Lung (tissue), 11 donors: ENCODE measurements at regions not wholly inside any gene's neighbourhood (a gene's known extent, or its start where the extent isn't known, plus 50 kb on each side); places are given as distances from the start of the nearest gene placed in this dataset.

Experiments used
- ATAC-seq: fragments of 200-7000 bp; cut with Tn5 transposase; one replicate; pipeline ENCODE4 v1.9.1; 2020; ENCODE audit warnings: moderate number of reproducible peaks; ENCODE audit not compliant: insufficient read depth, low FRiP score
- DNase-seq, 3 donors: peaks; one replicate each; pipeline ENCODE4 v3.0.0-alpha.2; 2013 to 2017
- H3K27ac ChIP-seq, 2 donors: one replicate each; pipeline ENCODE4 v1.5.1; 2013; ENCODE audit warnings: mild to moderate bottlenecking in 2 of 2, moderate library complexity in 2 of 2, control low read depth in 1 of 2, inconsistent platforms in 1 of 2, low read depth in 1 of 2, low read length in 1 of 2
- H3K27me3 ChIP-seq, 3 donors: one replicate each; pipeline ENCODE4 v1.5.1; 2013; ENCODE audit warnings: low read length in 2 of 3; ENCODE audit not compliant: control insufficient read depth in 3 of 3, insufficient read depth in 3 of 3
- H3K36me3 ChIP-seq, 4 donors: one replicate each; pipeline ENCODE4 v1.5.1; 2013; ENCODE audit warnings: low read length in 4 of 4, mild to moderate bottlenecking in 1 of 4, moderate library complexity in 1 of 4; ENCODE audit not compliant: control insufficient read depth in 4 of 4, insufficient read depth in 4 of 4
- H3K4me1 ChIP-seq, 5 donors: one replicate each; pipeline ENCODE4 v1.5.1; 2013; ENCODE audit warnings: low read length in 5 of 5, mild to moderate bottlenecking in 2 of 5, moderate library complexity in 1 of 5; ENCODE audit not compliant: control insufficient read depth in 5 of 5, insufficient read depth in 5 of 5
- H3K4me3 ChIP-seq: one replicate; pipeline ENCODE4 v1.5.1; 2013; ENCODE audit warnings: mild to moderate bottlenecking, control low read depth, moderate library complexity
- H3K9ac ChIP-seq, 2 donors: one replicate each; pipeline ENCODE4 v1.5.1; 2013; ENCODE audit warnings: low read length in 2 of 2, control low read depth in 1 of 2; ENCODE audit not compliant: insufficient read depth in 1 of 2
- H3K9me3 ChIP-seq, 4 donors: one replicate each; pipeline ENCODE4 v1.5.1; 2013; ENCODE audit warnings: low read length in 3 of 4, mild to moderate bottlenecking in 1 of 4, moderate library complexity in 1 of 4; ENCODE audit not compliant: control insufficient read depth in 4 of 4, insufficient read depth in 3 of 4
- WGBS, 2 donors: extraction: QIAGEN DNeasy Blood & Tissue Kit; methylation state at CpG; one replicate each; pipeline ENCODE4 v1.1.7; 2013; 5-methylcytosine and 5-hydroxymethylcytosine counted together
- TF ChIP-seq, protein P1 (sequence below): IDR thresholded peaks from 2 replicates; pipeline ENCODE4 v1.5.1; 2012; ENCODE audit warnings: mild to moderate bottlenecking; ENCODE audit errors: control extremely low read depth, extremely low read depth
- donor health status: control.
- donor health status: control.
- donor health status: Bipolar disorder and iron deficiency.
- donor health status: healthy.
- donor health status: DM: yes; HTN: yes; CAD: no.

DNA sequence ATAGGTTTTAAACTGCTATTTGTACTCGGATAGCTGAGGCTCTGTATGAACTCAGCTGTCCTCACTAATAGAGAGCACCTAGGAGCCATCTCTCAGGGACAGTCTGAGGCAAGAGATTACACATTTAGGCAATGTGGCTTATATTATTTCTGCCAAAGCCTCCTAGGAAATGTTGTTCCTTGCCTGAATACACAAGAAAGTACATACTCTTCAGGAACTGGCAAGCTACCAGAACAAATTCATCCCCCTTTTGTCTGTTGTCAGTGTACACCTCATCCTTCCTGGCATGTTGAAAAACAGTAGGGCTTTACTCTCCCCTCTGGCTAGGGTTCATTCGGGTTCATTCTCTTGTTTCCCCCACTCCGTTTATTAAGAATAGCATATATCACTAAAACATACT lies 615.9 kb upstream of the FAT3 start:
- peak; percentile 72 to 90 (median 87) for DNase-seq

DNA sequence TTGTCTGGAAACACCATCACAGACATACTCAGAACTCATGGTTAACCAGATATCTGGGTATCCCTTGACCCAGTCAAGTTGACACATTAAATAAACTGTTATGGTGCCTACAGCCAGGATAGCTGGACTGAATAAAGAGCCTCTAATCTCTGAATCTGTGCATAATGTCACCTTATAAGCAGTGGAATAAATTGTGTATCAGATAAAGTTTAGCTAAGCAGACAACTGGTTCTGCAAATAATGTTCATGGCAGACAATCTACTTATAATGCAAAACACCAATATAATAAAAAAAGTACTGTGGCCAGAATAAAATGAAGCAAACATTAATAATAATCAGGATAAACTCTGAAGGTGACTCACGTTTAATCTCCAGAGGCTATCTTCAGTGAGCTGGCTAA lies 628.5 kb upstream of the FAT3 start:
- ATAC-seq = no peak
- WGBS, 2 donors = 82 to 86% methylated on average over 1 of the region's 1 CpG
- H3K9me3 ChIP-seq = peaks cover 0 to 11% (median 3%) of the 10 kb centered on the region in 4 donors
- TF ChIP-seq, protein P1, sequence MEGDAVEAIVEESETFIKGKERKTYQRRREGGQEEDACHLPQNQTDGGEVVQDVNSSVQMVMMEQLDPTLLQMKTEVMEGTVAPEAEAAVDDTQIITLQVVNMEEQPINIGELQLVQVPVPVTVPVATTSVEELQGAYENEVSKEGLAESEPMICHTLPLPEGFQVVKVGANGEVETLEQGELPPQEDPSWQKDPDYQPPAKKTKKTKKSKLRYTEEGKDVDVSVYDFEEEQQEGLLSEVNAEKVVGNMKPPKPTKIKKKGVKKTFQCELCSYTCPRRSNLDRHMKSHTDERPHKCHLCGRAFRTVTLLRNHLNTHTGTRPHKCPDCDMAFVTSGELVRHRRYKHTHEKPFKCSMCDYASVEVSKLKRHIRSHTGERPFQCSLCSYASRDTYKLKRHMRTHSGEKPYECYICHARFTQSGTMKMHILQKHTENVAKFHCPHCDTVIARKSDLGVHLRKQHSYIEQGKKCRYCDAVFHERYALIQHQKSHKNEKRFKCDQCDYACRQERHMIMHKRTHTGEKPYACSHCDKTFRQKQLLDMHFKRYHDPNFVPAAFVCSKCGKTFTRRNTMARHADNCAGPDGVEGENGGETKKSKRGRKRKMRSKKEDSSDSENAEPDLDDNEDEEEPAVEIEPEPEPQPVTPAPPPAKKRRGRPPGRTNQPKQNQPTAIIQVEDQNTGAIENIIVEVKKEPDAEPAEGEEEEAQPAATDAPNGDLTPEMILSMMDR = no peak
- H3K9ac ChIP-seq = no peak overlapping the region
- no peak for DNase-seq
- no peaks in the 10 kb centered on the region for H3K27me3 ChIP-seq
- no peak overlapping the region for H3K27ac ChIP-seq
- no peak overlapping the region for H3K4me3 ChIP-seq
- H3K4me1 ChIP-seq = no peaks in the 10 kb centered on the region
- H3K36me3 ChIP-seq = no peaks in the 10 kb centered on the region

More for the DNA sequence above, 615.9 kb upstream of the FAT3 start:
- Histone ChIP-seq H3K36me3 (no peaks in the 10 kb centered on the region), H3K9me3 (no peaks in the 10 kb centered on the region), H3K27me3 (no peaks in the 10 kb centered on the region), H3K4me1 (peaks cover 0 to 14% (median 0%) of the 10 kb centered on the region in 5 donors), H3K9ac (no peak overlapping the region), H3K4me3 (no peak overlapping the region), H3K27ac (no peak overlapping the region)
- 53 to 58% methylated on average over 3 of the region's 3 CpGs for WGBS, 2 donors
- no peak for ATAC-seq
- TF ChIP-seq, protein P1 = no peak

DNA sequence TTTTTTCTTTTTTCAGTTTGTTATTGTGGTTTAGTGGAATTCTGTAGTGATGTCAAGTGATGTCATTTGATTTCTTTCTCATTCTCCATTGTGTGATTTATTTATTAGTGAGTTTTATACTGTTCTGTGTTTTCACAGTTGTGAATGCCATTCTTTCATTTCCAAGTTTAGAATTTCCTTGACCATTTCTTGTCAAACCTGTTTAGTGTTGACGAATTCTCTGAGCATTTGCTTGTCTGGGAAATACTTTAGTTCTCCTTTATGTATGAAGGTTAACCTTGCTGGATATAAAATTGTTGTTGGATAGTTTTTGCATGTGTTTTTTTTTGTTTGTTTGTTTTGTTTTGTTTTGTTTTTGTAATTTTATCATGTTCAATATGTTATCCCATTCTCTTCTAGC lies 633.6 kb upstream of the FAT3 start:
- no peak overlapping the region for H3K9ac ChIP-seq

DNA sequence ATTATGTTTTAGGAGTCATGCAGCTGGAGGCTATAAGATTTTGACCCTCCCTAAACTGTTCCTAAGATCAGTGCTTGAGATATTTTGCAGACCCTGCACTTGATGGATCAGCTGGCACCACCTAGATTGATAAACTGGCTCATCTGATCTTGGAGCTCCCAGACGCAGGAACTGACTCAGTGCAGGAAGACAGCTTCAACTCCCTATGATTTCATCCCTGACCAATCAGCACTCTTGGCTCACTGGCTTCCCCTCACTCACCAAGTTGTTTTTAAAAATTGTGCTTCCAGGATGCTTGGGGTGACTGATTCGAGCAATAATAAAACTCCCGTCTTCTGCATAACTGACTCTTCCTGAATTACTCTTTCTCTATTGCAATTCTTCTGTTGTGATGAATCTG lies 637.5 kb upstream of the FAT3 start:
- 78% methylated on average over 3 of the region's 3 CpGs for whole genome bisulfite sequencing, 2 donors
- no peaks in the 10 kb centered on the region for H3K27me3 ChIP-seq

More for the DNA sequence above, 633.6 kb upstream of the FAT3 start:
- no peak overlapping the region for H3K27ac ChIP-seq
- H3K4me3 ChIP-seq = no peak overlapping the region
- H3K27me3 ChIP-seq = no peaks in the 10 kb centered on the region
- no peaks in the 10 kb centered on the region for H3K36me3 ChIP-seq
- no peaks in the 10 kb centered on the region for H3K4me1 ChIP-seq
- peaks cover 0 to 8% (median 3%) of the 10 kb centered on the region in 4 donors for H3K9me3 ChIP-seq
- TF ChIP-seq, protein P1 = no peak
- ATAC-seq (no peak), DNase-seq (no peak)
- WGBS, 2 donors = 74 to 87% methylated on average over 1 of the region's 1 CpG

More for the DNA sequence above, 637.5 kb upstream of the FAT3 start:
- no peaks in the 10 kb centered on the region for H3K9me3 ChIP-seq
- H3K36me3 ChIP-seq = no peaks in the 10 kb centered on the region
- TF ChIP-seq, protein P1 = no peak
- H3K9ac ChIP-seq = no peak overlapping the region
- no peak overlapping the region for H3K27ac ChIP-seq
- H3K4me1 ChIP-seq = no peaks in the 10 kb centered on the region
- DNase-seq (no peak), ATAC-seq (no peak)
- no peak overlapping the region for H3K4me3 ChIP-seq
